ENCODE measurements at regions not wholly inside any gene's neighbourhood (a gene's known extent, or its start where the extent isn't known, plus 50 kb on each side); places are given as distances from the start of the nearest gene placed in this dataset.

DNA sequence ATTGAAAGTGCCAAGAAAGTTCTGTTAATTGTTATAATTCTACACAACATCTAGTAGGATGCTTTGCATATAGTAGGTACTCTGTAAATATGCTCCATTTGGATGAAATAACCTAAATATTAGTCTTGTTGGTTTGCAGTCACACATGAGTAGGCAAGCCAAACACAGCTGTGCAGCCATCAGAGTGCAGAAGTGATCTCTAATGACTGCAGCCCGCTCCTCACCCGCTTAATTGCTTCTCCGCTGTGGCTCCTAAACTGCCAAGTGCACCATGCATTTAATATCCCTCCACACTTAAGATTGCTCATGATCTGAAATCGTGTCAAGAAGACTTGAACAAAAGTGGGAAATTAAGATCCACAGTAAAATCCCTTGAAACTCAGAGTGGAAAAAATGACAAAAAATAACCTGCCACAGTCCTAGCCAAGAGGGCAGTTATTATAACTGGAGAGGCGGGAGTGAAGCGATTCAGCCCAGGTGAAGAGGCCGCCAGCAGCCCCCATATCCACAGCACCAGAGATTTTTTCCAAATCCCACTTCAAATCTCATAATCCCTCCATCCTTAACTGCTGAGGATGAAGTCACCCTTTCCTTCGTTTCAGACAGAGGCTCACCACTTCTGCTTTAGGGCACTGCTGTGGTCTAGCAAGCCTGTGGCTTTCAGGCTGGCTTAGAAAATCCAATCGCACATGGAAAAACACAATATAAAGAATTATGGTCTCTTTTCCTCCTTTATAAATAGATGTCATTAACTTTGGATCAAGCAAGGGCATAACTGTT, 69.5 kb downstream of the TMEM30B start:
- TF ChIP-seq POLR2AphosphoS5 (IDR thresholded peaks at IDR 0.05; ENCODE audit: low read depth, low read length) (no peak), BRCA1 (IDR thresholded peaks at IDR 0.05; ENCODE audit: low read depth, low read length) (no peak), JUN (IDR thresholded peaks at IDR 0.05; ENCODE audit: low read depth, low read length) (no peak), EP300 (IDR thresholded peaks at IDR 0.05; ENCODE audit: borderline replicate concordance in 1 of 2, low read depth in 2 of 2, low read length in 2 of 2) (no peak), EZH2 (IDR thresholded peaks at IDR 0.05; ENCODE audit: low read depth, low read length, severe bottlenecking) (no peak), BCL11A (IDR thresholded peaks at IDR 0.05; ENCODE audit: low read depth in 2 of 2, low read length in 2 of 2) (no peak), POU5F1 (IDR thresholded peaks at IDR 0.05; ENCODE audit: low read depth, low read length) (no peak), SIX5 (IDR thresholded peaks at IDR 0.05; ENCODE audit: low read depth, low read length) (no peak), CHD2 (IDR thresholded peaks at IDR 0.05; ENCODE audit: low read length) (no peak)
- TF ChIP-seq, protein P1, sequence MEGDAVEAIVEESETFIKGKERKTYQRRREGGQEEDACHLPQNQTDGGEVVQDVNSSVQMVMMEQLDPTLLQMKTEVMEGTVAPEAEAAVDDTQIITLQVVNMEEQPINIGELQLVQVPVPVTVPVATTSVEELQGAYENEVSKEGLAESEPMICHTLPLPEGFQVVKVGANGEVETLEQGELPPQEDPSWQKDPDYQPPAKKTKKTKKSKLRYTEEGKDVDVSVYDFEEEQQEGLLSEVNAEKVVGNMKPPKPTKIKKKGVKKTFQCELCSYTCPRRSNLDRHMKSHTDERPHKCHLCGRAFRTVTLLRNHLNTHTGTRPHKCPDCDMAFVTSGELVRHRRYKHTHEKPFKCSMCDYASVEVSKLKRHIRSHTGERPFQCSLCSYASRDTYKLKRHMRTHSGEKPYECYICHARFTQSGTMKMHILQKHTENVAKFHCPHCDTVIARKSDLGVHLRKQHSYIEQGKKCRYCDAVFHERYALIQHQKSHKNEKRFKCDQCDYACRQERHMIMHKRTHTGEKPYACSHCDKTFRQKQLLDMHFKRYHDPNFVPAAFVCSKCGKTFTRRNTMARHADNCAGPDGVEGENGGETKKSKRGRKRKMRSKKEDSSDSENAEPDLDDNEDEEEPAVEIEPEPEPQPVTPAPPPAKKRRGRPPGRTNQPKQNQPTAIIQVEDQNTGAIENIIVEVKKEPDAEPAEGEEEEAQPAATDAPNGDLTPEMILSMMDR (IDR thresholded peaks at IDR 0.05; ENCODE audit: control extremely low read depth in 1 of 3, insufficient read depth in 1 of 3, low read depth in 1 of 3, low read length in 3 of 3), result no peak
- TF ChIP-seq, protein P2, sequence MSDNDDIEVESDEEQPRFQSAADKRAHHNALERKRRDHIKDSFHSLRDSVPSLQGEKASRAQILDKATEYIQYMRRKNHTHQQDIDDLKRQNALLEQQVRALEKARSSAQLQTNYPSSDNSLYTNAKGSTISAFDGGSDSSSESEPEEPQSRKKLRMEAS (IDR thresholded peaks at IDR 0.05), result no peak
- TF ChIP-seq, protein P3, sequence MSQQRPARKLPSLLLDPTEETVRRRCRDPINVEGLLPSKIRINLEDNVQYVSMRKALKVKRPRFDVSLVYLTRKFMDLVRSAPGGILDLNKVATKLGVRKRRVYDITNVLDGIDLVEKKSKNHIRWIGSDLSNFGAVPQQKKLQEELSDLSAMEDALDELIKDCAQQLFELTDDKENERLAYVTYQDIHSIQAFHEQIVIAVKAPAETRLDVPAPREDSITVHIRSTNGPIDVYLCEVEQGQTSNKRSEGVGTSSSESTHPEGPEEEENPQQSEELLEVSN (IDR thresholded peaks at IDR 0.05), result no peak
